CD4-positive, alpha-beta T cell treated with Interleukin-4 for 4 hours (primary cell): ENCODE measurements at regions not wholly inside any gene's neighbourhood (a gene's known extent, or its start where the extent isn't known, plus 50 kb on each side); places are given as distances from the start of the nearest gene placed in this dataset.

ENCODE experiments used
- DNase-seq: peaks from one replicate; pipeline ENCODE4 v3.0.0-alpha.2; 2020

GRCh38 chr6:168384045-168385036 lies 56.6 kb upstream of the SMOC2 start:
- DNase-seq: no peak

- no peak for DNase-seq
These were observed 55.8 kb upstream of the SMOC2 start for GRCh38 chr6:168385037-168385759.

DNA sequence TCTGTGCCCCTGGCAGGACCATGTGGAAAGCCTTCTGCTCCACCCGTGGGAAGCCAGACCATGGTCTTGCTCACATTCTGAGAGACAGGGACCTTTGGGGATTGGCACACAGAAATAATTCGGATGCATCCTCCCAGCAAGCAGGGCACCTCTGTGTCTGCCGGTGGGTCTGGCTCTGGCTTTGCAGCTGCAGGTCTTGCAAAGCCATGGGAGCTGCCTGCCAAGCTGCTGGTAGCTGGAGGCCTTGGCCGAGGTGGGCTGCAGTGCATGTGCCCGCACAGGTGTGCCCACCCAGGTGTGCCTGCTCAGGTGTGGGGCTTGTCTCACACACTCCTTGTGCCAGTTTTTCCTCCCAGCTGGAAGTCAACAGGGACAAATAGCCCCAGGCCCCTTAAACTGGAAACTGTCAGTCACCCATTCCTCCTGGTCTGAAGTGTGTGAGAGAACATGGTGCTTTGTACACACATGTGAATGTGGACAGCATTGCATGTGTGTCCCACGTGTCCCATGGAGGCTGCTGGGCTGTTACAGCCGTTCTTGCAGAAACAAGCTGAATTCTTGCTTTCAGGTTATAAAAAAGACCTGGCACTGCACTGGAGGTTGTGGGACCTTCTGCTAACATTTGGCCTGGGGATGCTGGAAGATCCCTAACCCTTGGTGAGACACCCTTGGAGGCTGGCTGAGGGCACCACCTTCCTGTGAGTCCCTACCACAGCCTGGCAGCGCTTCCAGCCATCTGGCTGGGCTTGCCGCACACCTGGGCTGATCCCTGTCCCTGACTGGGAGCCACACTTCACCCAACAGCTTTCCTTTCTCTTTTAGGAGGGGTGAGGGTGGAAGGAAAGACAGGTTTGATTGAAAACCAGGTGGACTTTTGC lies 54.9 kb upstream of the SMOC2 start:
- no peak for DNase-seq

DNA sequence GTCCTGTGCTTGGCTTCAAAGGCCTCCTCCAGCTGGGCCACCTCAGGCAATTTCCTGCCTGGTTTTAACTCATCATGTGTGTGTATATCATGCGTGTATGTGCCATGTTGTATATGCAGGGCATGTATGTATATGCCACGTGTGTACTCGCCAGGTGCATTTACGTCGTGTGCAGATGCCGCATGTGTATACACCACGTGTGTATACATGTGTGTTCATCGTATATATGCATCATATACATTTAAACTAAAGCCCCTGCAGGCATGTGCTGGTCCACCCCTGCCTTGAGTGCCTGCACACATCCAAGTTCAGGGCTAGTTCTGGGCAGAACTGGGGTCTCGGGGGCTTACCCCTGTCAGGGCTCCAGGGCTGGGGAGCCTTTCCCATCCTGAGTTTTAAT lies 54.0 kb upstream of the SMOC2 start:
- no peak for DNase-seq

- no peak for DNase-seq
These were observed 53.6 kb upstream of the SMOC2 start for GRCh38 chr6:168387426-168387825.

DNA sequence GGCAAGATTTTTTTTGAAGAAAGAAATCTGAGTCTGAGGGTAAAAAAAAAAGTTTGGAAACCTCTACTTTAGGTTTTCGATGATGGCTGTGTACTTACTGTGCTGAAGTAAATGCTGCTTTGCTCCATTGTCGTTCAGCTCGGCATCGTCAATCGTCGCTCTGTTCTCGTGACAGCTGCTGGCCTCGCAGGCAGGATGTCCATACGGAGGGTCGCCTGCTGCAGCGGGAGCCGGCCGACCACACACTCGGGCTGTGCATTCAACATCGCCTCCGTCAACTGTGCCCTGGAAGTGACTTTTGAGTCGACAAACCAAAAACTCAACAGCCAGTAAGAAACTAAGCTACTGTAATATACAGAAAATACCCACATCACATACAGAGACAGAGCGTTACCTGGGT lies 53.1 kb upstream of the SMOC2 start:
- no peak for DNase-seq

GRCh38 chr6:168388641-168389633 lies 52.0 kb upstream of the SMOC2 start:
- DNase-seq: no peak

GRCh38 chr6:168390749-168391420 lies 50.1 kb upstream of the SMOC2 start:
- no peak for DNase-seq
